SK-N-SH treated with all-trans-retinoic acid at 6 μM for 48 hours (cell line): ENCODE measurements at regions not wholly inside any gene's neighbourhood (a gene's known extent, or its start where the extent isn't known, plus 50 kb on each side); places are given as distances from the start of the nearest gene placed in this dataset.

Experiments
- CSRNP3 ChIP-seq: fragments of 250-450 bp; sonication (Bioruptor Pico); IDR thresholded peaks from 2 replicates; pipeline ENCODE4 v1.5.1; 2021; ENCODE audit warnings: mild to moderate bottlenecking, moderate library complexity
- PATZ1 ChIP-seq: fragments of 250-450 bp; sonication (Bioruptor Pico); IDR thresholded peaks from 2 replicates; pipeline ENCODE4 v1.8.0; 2020; ENCODE audit warnings: mild to moderate bottlenecking, moderate library complexity, borderline replicate concordance
- TOX ChIP-seq: fragments of 250-450 bp; sonication (Bioruptor Pico); IDR thresholded peaks from 2 replicates; pipeline ENCODE4 v1.8.0; 2021; ENCODE audit warnings: mild to moderate bottlenecking, moderate library complexity, borderline replicate concordance
- ZNF565 ChIP-seq: fragments of 450-650 bp; formaldehyde crosslinking; conservative IDR thresholded peaks from 2 replicates; pipeline ENCODE4 v1.5.0; 2020; ENCODE audit warnings: low read depth, mild to moderate bottlenecking, moderate library complexity
- TF ChIP-seq, protein P1 (sequence below): fragments of 250-450 bp; sonication (Bioruptor Pico); IDR thresholded peaks from 2 replicates; pipeline ENCODE4 v1.5.1; 2020; ENCODE audit warnings: low read depth, mild to moderate bottlenecking, moderate library complexity

- no peak for TF ChIP-seq TOX
- TF ChIP-seq PATZ1, result no peak
- TF ChIP-seq, protein P1, sequence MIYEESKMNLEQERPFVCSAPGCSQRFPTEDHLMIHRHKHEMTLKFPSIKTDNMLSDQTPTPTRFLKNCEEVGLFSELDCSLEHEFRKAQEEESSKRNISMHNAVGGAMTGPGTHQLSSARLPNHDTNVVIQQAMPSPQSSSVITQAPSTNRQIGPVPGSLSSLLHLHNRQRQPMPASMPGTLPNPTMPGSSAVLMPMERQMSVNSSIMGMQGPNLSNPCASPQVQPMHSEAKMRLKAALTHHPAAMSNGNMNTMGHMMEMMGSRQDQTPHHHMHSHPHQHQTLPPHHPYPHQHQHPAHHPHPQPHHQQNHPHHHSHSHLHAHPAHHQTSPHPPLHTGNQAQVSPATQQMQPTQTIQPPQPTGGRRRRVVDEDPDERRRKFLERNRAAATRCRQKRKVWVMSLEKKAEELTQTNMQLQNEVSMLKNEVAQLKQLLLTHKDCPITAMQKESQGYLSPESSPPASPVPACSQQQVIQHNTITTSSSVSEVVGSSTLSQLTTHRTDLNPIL, result no peak
- TF ChIP-seq ZNF565 (CRISPR knock-in tag), result no peak
- no peak for TF ChIP-seq CSRNP3 (CRISPR knock-in tag)
These were observed 2220.3 kb upstream of the AGA start for GRCh38 chr4:179662522-179662921.
